AG04449 (cell line): ENCODE measurements at regions not wholly inside any gene's neighbourhood (a gene's known extent, or its start where the extent isn't known, plus 50 kb on each side); places are given as distances from the start of the nearest gene placed in this dataset.
A peak's percentile ranks its signal among the peaks of the same experiment; 100 is the strongest.

Experiments
- CTCF ChIA-PET: fragments of 350-600 bp; formaldehyde crosslinking; extraction: SDS; loops from one replicate; lab custom pipeline; 2021; ENCODE audit warnings: antibody characterized with exemption; lab: Yijun Ruan, JAX
- POLR2A ChIA-PET: fragments of 400-600, 350-600 bp; formaldehyde crosslinking; extraction: SDS; loops from one replicate; lab custom pipeline; 2020; ENCODE audit warnings: antibody characterized with exemption, inconsistent platforms; lab: Yijun Ruan, JAX
- DNase-seq: peaks from one replicate; pipeline ENCODE4 v3.0.0-alpha.2; 2010; ENCODE audit warnings: low read depth, low spot score
- H3K4me3 ChIP-seq: 2 replicates; pipeline ENCODE4 v1.5.1; 2011; ENCODE audit warnings: low read depth, mild to moderate bottlenecking, control low read depth, low read length
- CTCF ChIP-seq: IDR thresholded peaks from one replicate; pipeline ENCODE4 v1.5.1; 2011; ENCODE audit warnings: mild to moderate bottlenecking, moderate library complexity, low read length, control low read depth, inconsistent platforms; ENCODE audit not compliant: insufficient read depth; ENCODE audit errors: missing control alignments

DNA sequence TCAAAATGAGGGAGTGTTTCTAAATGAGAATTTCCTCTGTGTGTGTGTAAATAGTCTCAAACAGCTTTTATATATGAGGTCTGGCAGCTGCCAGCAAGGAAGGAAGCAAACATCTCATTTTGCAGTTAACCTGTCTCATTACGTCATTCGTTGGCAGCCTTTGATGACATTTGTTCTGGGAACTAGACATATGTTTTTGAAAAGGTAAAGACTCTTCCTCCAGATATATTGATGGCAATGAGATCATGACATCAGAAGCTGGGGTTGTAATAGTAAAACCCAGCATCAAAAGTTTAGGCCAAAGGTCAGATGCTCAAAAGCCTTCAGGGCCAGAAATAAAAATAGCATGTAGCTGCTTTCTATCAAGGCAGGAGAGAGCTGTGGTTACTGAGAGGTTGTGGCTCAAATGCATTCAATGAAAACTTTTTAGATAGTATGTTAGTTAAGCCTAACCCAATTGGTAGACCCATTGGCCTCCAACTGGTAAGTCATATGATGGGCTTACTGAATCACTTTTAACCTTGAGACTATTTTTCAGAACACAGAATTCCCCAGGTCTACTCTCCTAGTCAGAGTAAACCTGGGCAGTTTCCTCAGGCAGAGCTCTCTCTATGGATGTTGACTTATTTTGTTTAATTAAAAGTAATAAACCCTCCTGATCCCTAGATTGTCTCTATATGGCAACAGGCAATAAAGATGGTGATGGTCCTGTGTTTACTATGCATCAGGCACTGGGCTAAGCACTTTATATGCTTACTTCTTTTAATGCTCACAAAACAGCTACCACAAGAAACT, 386.5 kb upstream of the CFAP20DC start:
- ChIA-PET CTCF (interaction anchor here (0.9 kb wide), 1 partner anchor 13 kb away, joined by 3 read pairs; no protein-coding TSS in a partner anchor), POLR2A (interaction anchor here (0.8 kb wide), 1 partner anchor 109 kb away, joined by 3 read pairs; no protein-coding TSS in a partner anchor)
- DNase-seq: no peak
- no peak for TF ChIP-seq CTCF
- no peak overlapping the region for H3K4me3 ChIP-seq

- no peak for TF ChIP-seq CTCF
- DNase-seq: no peak
- no peak overlapping the region for H3K4me3 ChIP-seq
- ChIA-PET CTCF (interaction anchor here (1.5 kb wide), 1 partner anchor 125 kb away, joined by 3 read pairs; no protein-coding TSS in a partner anchor), POLR2A (no interaction called here)
Measured at GRCh38 chr3:59433546-59433945, 383.7 kb upstream of the CFAP20DC start.

GRCh38 chr3:59432665-59433064, 382.8 kb upstream of the CFAP20DC start:
- DNase-seq: no peak
- ChIA-PET POLR2A (no interaction called here), CTCF (interaction anchor here (1.5 kb wide), 1 partner anchor 126 kb away, joined by 3 read pairs; no protein-coding TSS in a partner anchor)
- H3K4me3 ChIP-seq: no peak overlapping the region
- no peak for TF ChIP-seq CTCF

DNA sequence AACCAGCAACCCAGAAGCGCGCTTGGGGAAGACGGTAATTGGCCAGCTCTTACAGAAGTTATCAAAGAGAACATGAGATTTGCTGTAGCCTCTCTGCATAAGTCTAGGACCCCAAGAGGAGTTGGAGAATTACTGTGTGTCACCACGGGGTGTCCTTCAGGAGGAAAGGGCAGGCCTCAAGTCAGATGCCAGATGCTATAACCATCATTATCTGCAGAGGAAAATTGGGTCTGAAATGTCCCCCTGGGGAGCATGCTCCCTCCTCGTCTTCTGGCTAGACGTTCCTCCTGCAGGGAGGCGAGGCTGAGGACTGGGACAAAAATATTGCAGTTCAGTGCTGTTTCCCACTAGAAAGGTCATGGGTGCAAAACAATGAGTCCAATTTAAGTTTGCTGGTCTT, 380.5 kb upstream of the CFAP20DC start:
- no peak for TF ChIP-seq CTCF
- CTCF ChIA-PET: no interaction called here
- no peak for DNase-seq
- POLR2A ChIA-PET: no interaction called here
- H3K4me3 ChIP-seq: no peak overlapping the region

DNA sequence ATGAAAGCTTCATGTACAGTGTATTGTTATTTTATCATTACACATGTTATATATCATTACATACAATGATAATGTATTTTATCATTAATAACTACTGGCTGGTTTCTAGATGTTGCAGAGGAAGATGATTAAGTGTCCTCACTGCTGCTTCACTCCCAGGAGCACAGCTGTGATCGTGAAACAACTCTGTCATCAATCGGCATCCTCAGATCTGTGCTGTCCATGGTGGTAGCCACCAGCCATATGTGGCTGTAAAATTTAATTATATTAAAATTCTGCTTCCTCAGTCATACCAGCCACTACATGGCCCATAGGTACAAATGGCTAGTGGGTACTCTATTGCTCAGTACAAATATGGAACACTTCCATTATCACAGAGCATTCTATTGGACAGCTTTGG, 379.4 kb upstream of the CFAP20DC start:
- no peak for DNase-seq
- no peak for TF ChIP-seq CTCF
- CTCF ChIA-PET: no interaction called here
- H3K4me3 ChIP-seq: no peak overlapping the region
- POLR2A ChIA-PET: no interaction called here

DNA sequence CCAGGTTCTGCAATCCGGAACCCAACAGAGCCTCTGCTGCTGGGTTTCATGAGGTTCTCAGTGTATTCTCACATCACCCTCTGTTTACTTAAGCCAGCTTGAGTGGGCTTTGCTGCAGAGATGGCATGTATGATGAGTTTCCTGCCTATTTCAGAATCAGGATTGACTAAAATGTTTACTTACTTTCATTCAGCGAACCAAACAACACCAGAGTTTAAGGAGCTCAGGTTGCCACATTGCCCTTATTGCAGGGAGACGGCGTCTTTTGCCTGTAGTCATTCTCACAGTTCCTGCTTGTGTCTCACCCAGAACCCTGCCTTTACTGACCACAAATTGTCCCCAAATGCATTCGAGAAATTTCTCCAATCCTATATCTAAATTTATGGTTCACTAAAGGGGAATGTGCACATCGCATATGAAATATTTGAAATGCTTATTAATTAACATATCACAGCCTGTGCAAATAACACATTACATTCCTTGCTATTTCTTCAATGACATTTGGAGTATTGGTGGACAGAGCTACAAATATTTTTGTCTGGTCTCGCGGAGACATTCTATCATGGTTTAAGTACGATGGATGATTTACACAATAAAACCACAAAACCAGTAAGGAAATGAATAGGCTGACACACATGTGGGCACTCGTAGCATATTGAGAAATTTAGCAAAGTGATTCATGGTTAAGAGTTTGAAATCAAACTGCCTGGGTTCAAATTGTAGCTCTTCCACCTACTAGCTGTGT, 377.2 kb upstream of the CFAP20DC start:
- H3K4me3 ChIP-seq: no peak overlapping the region
- ChIA-PET POLR2A (interaction anchor here (0.9 to 1.2 kb wide), 2 partner anchors 100 to 346 kb away, joined by 3 read pairs; no protein-coding TSS in a partner anchor), CTCF (interaction anchor here (1.0 kb wide), 1 partner anchor 76 kb away, joined by 3 read pairs; no protein-coding TSS in a partner anchor)
- no peak for TF ChIP-seq CTCF
- peak; percentile 70 for DNase-seq
